SK-N-SH (cell line): ENCODE measurements at regions not wholly inside any gene's neighbourhood (a gene's known extent, or its start where the extent isn't known, plus 50 kb on each side); places are given as distances from the start of the nearest gene placed in this dataset.

Experiments
- CTCF ChIA-PET: fragments of 300-600, 350-600 bp; formaldehyde crosslinking; extraction: SDS; loops from one replicate; lab custom pipeline; 2021; lab: Yijun Ruan, JAX
- POLR2A ChIA-PET: fragments of 350-600 bp; sonication (Branson Sonifier 250); formaldehyde crosslinking; extraction: SDS; loops from one replicate; lab custom pipeline; 2020; ENCODE audit warnings: antibody characterized with exemption, inconsistent platforms; lab: Yijun Ruan, JAX
- DNase-seq: peaks from one replicate; pipeline ENCODE4 v3.0.0; 2012
- H2AFZ ChIP-seq: fragments of 200-600 bp; sonication (generic); 2 replicates; pipeline ENCODE4 v1.8.1; 2016; ENCODE audit warnings: antibody characterized with exemption, mild to moderate bottlenecking, low read depth
- H3F3A ChIP-seq: fragments of 200-600 bp; sonication (generic); replicated peaks from 2 replicates; pipeline ENCODE3; 2016; ENCODE audit warnings: antibody characterized with exemption, mild to moderate bottlenecking; ENCODE audit not compliant: insufficient read depth
- H3K27ac ChIP-seq, 2 experiments: fragments of 200-500 bp in 1 of 2; fragments of 200-600 bp in 1 of 2; sonication (Bioruptor generic) in 1 of 2; sonication (generic), shearing (Covaris generic) in 1 of 2; 2 replicates each; pipeline versions ENCODE4 v1.5.1 to v1.6.1; 2014 to 2016; ENCODE audit warnings: low read depth in 2 of 2, inconsistent platforms in 1 of 2, low read length in 1 of 2, mild to moderate bottlenecking in 1 of 2, mixed read lengths in 1 of 2
- H3K27me3 ChIP-seq: fragments of 200-600 bp; sonication (generic), shearing (Covaris generic); 2 replicates; pipeline ENCODE4 v1.6.1; 2016; ENCODE audit warnings: mixed run types; ENCODE audit not compliant: insufficient read depth
- H3K36me3 ChIP-seq, 2 experiments: fragments of 200-500 bp in 1 of 2; fragments of 200-600 bp in 1 of 2; sonication (Bioruptor generic) in 1 of 2; sonication (generic) in 1 of 2; replicated peaks in 1 of 2; 2 replicates each; pipeline versions ENCODE3 to v1.5.1; 2014 to 2016; ENCODE audit warnings: low read length in 1 of 2, mild to moderate bottlenecking in 1 of 2; ENCODE audit not compliant: insufficient read depth in 2 of 2, control insufficient read depth in 1 of 2
- H3K4me1 ChIP-seq, 2 experiments: fragments of 200-500 bp in 1 of 2; fragments of 200-600 bp in 1 of 2; sonication (Bioruptor generic) in 1 of 2; sonication (generic), shearing (Covaris generic) in 1 of 2; 2 replicates each; pipeline versions ENCODE4 v1.5.1 to v1.6.1; 2014 to 2016; ENCODE audit warnings: low read depth in 1 of 2, low read length in 1 of 2, mixed run types in 1 of 2; ENCODE audit not compliant: insufficient read depth in 2 of 2, control insufficient read depth in 1 of 2
- H3K4me2 ChIP-seq: fragments of 200-600 bp; sonication (generic), shearing (Covaris generic); 2 replicates; pipeline ENCODE4 v1.6.1; 2017; ENCODE audit warnings: mixed run types
- H3K4me3 ChIP-seq, 2 experiments: fragments of 200-500 bp in 1 of 2; fragments of 200-600 bp in 1 of 2; sonication (Bioruptor generic) in 1 of 2; sonication (generic), shearing (Covaris generic) in 1 of 2; 2 replicates each; pipeline versions ENCODE4 v1.5.1 to v1.8.1; 2014 to 2016; ENCODE audit warnings: low read depth in 2 of 2, inconsistent platforms in 1 of 2, low read length in 1 of 2, mild to moderate bottlenecking in 1 of 2, mixed read lengths in 1 of 2, moderate library complexity in 1 of 2
- H3K79me2 ChIP-seq: fragments of 200-600 bp; sonication (generic); 2 replicates; pipeline ENCODE4 v1.8.1; 2017; ENCODE audit warnings: mild to moderate bottlenecking; ENCODE audit not compliant: insufficient read depth
- H3K9ac ChIP-seq: fragments of 200-600 bp; sonication (generic); 2 replicates; pipeline ENCODE4 v1.6.1; 2017; ENCODE audit warnings: mixed run types
- H3K9me2 ChIP-seq: fragments of 200-600 bp; sonication (generic); 2 replicates; pipeline ENCODE4 v1.6.1; 2017; ENCODE audit warnings: mixed run types
- H3K9me3 ChIP-seq: fragments of 200-600 bp; sonication (generic); 2 replicates; pipeline ENCODE4 v1.6.1; 2017; ENCODE audit warnings: mixed run types, mild to moderate bottlenecking, moderate library complexity
- H4K20me1 ChIP-seq: fragments of 200-600 bp; sonication (generic); 2 replicates; pipeline ENCODE4 v1.6.1; 2017; ENCODE audit warnings: mild to moderate bottlenecking, mixed run types; ENCODE audit not compliant: insufficient read depth
- FOXJ3 ChIP-seq: sonication (generic); formaldehyde crosslinking; IDR thresholded peaks from 2 replicates; pipeline ENCODE4 v1.5.1; 2020; ENCODE audit warnings: mild to moderate bottlenecking, missing genetic modification reagents
- GABPA ChIP-seq: IDR thresholded peaks from 2 replicates; pipeline ENCODE4 v1.4.0; 2012; ENCODE audit warnings: low read depth, mild to moderate bottlenecking
- JUND ChIP-seq: IDR thresholded peaks from 2 replicates; pipeline ENCODE4 v1.4.0; 2012
- MEF2A ChIP-seq: IDR thresholded peaks from 2 replicates; pipeline ENCODE4 v1.4.0; 2012; ENCODE audit warnings: low read depth, borderline replicate concordance
- NFIC ChIP-seq: IDR thresholded peaks from 2 replicates; pipeline ENCODE4 v1.4.0; 2012; ENCODE audit warnings: borderline replicate concordance
- RCOR1 ChIP-seq: fragments of 150-350 bp; IDR thresholded peaks from 2 replicates; pipeline ENCODE4 v1.6.1; 2017; ENCODE audit warnings: antibody characterized with exemption, low read length
- RXRA ChIP-seq: IDR thresholded peaks from 2 replicates; pipeline ENCODE4 v1.4.0; 2012; ENCODE audit warnings: low read depth, mild to moderate bottlenecking, borderline replicate concordance
- SIN3A ChIP-seq: IDR thresholded peaks from 2 replicates; pipeline ENCODE4 v1.6.1; 2012; ENCODE audit warnings: low read depth, mild to moderate bottlenecking, low read length, moderate library complexity, borderline replicate concordance
- TAF1 ChIP-seq: IDR thresholded peaks from 2 replicates; pipeline ENCODE4 v1.6.1; 2012; ENCODE audit warnings: low read depth, mild to moderate bottlenecking, low read length, moderate library complexity, borderline replicate concordance
- YY1 ChIP-seq: IDR thresholded peaks from 2 replicates; pipeline ENCODE4 v1.4.0; 2012; ENCODE audit warnings: low read depth, mild to moderate bottlenecking
- TF ChIP-seq, protein P1 (sequence below): fragments of 200-600 bp; sonication (generic); IDR thresholded peaks from 2 replicates; pipeline ENCODE4 v1.6.1; 2017; ENCODE audit warnings: antibody characterized with exemption, mild to moderate bottlenecking, moderate library complexity
- TF ChIP-seq, protein P2 (sequence below): IDR thresholded peaks from 2 replicates; pipeline ENCODE4 v1.6.1; 2012; ENCODE audit warnings: mild to moderate bottlenecking, low read depth, low read length, moderate library complexity
- TF ChIP-seq, protein P3 (sequence below): IDR thresholded peaks from 2 replicates; pipeline ENCODE4; 2012
- TF ChIP-seq, protein P4 (sequence below): IDR thresholded peaks from 2 replicates; pipeline ENCODE4 v1.4.0; 2012; ENCODE audit warnings: low read depth, borderline replicate concordance

DNA sequence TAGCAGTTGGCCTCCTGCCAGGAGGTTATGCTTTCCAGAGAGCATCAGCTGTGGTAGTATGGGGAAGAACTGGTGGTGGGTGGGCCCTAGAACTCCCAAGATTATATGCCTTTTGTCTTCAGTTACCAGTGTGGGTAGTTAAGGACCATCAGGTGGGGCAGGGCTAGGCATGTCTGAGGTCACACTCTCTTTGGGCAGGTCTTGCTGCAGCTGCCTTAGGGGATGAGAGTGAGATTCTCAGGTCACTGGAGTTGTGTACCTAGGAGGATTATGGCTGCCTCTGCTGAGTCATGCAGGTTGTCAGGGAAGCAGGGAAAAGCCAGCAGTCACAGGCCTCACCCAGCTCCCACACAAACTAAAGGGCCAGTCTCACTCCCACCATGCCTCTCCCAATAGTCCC lies 172.9 kb upstream of the GYPA start:
- no peak for DNase-seq
- Histone ChIP-seq H2AFZ (no peak overlapping the region), H3K9me2 (no peaks in the 10 kb centered on the region), H3K9ac (no peak overlapping the region), H3K4me2 (no peak overlapping the region), H3F3A (no peaks in the 10 kb centered on the region), H3K36me3 (no peaks in the 10 kb centered on the region), H3K27ac (no peak overlapping the region), H3K4me1 (no peaks in the 10 kb centered on the region), H4K20me1 (no peaks in the 10 kb centered on the region), H3K79me2 (no peaks in the 10 kb centered on the region), H3K4me3 (no peak overlapping the region), H3K27me3 (no peaks in the 10 kb centered on the region), H3K9me3 (peaks cover 14% of the 10 kb centered on the region; the same call in 1 of the 2 replicates)
- ChIA-PET POLR2A (no interaction called here), CTCF (no interaction called here)
- TF ChIP-seq MEF2A (no peak), RXRA (no peak), TAF1 (no peak), FOXJ3 (CRISPR knock-in tag) (no peak), GABPA (no peak), YY1 (no peak), NFIC (no peak), RCOR1 (no peak), JUND (no peak), SIN3A (no peak)
- TF ChIP-seq, protein P1, sequence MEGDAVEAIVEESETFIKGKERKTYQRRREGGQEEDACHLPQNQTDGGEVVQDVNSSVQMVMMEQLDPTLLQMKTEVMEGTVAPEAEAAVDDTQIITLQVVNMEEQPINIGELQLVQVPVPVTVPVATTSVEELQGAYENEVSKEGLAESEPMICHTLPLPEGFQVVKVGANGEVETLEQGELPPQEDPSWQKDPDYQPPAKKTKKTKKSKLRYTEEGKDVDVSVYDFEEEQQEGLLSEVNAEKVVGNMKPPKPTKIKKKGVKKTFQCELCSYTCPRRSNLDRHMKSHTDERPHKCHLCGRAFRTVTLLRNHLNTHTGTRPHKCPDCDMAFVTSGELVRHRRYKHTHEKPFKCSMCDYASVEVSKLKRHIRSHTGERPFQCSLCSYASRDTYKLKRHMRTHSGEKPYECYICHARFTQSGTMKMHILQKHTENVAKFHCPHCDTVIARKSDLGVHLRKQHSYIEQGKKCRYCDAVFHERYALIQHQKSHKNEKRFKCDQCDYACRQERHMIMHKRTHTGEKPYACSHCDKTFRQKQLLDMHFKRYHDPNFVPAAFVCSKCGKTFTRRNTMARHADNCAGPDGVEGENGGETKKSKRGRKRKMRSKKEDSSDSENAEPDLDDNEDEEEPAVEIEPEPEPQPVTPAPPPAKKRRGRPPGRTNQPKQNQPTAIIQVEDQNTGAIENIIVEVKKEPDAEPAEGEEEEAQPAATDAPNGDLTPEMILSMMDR = no peak
- TF ChIP-seq, protein P2, sequence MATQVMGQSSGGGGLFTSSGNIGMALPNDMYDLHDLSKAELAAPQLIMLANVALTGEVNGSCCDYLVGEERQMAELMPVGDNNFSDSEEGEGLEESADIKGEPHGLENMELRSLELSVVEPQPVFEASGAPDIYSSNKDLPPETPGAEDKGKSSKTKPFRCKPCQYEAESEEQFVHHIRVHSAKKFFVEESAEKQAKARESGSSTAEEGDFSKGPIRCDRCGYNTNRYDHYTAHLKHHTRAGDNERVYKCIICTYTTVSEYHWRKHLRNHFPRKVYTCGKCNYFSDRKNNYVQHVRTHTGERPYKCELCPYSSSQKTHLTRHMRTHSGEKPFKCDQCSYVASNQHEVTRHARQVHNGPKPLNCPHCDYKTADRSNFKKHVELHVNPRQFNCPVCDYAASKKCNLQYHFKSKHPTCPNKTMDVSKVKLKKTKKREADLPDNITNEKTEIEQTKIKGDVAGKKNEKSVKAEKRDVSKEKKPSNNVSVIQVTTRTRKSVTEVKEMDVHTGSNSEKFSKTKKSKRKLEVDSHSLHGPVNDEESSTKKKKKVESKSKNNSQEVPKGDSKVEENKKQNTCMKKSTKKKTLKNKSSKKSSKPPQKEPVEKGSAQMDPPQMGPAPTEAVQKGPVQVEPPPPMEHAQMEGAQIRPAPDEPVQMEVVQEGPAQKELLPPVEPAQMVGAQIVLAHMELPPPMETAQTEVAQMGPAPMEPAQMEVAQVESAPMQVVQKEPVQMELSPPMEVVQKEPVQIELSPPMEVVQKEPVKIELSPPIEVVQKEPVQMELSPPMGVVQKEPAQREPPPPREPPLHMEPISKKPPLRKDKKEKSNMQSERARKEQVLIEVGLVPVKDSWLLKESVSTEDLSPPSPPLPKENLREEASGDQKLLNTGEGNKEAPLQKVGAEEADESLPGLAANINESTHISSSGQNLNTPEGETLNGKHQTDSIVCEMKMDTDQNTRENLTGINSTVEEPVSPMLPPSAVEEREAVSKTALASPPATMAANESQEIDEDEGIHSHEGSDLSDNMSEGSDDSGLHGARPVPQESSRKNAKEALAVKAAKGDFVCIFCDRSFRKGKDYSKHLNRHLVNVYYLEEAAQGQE = no peak
- TF ChIP-seq, protein P3, sequence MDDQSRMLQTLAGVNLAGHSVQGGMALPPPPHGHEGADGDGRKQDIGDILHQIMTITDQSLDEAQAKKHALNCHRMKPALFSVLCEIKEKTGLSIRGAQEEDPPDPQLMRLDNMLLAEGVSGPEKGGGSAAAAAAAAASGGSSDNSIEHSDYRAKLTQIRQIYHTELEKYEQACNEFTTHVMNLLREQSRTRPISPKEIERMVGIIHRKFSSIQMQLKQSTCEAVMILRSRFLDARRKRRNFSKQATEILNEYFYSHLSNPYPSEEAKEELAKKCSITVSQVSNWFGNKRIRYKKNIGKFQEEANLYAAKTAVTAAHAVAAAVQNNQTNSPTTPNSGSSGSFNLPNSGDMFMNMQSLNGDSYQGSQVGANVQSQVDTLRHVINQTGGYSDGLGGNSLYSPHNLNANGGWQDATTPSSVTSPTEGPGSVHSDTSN = no peak
- TF ChIP-seq, protein P4, sequence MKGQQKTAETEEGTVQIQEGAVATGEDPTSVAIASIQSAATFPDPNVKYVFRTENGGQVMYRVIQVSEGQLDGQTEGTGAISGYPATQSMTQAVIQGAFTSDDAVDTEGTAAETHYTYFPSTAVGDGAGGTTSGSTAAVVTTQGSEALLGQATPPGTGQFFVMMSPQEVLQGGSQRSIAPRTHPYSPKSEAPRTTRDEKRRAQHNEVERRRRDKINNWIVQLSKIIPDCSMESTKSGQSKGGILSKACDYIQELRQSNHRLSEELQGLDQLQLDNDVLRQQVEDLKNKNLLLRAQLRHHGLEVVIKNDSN = no peak
